HepG2 (cell line): ENCODE measurements at regions not wholly inside any gene's neighbourhood (a gene's known extent, or its start where the extent isn't known, plus 50 kb on each side); places are given as distances from the start of the nearest gene placed in this dataset.

ENCODE experiments used
- EED ChIP-seq: sonication (generic); formaldehyde crosslinking; IDR thresholded peaks from 2 replicates; pipeline ENCODE4 v1.5.0; 2020; ENCODE audit warnings: mild to moderate bottlenecking, missing genetic modification reagents
- ESRRA ChIP-seq: sonication (generic); formaldehyde crosslinking; IDR thresholded peaks from 2 replicates; pipeline ENCODE4 v1.5.1; 2020; ENCODE audit warnings: mild to moderate bottlenecking, low read depth, missing genetic modification reagents
- FOXO1 ChIP-seq: sonication (generic); formaldehyde crosslinking; IDR thresholded peaks from 2 replicates; pipeline ENCODE4 v1.4.0; 2020; ENCODE audit warnings: missing genetic modification reagents
- HNF4G ChIP-seq, 2 experiments: sonication (generic) in 1 of 2; formaldehyde crosslinking in 1 of 2; IDR thresholded peaks; 2 replicates each; pipeline versions ENCODE4 v1.4.0 to v1.6.1; 2011 to 2020; ENCODE audit warnings: borderline replicate concordance in 2 of 2, low read depth in 2 of 2, mild to moderate bottlenecking in 2 of 2, low read length in 1 of 2, missing genetic modification reagents in 1 of 2, moderate library complexity in 1 of 2
- IKZF4 ChIP-seq: sonication (generic); formaldehyde crosslinking; IDR thresholded peaks from 2 replicates; pipeline ENCODE4 v1.5.1; 2020; ENCODE audit warnings: borderline replicate concordance, mild to moderate bottlenecking, low read depth, missing genetic modification reagents; ENCODE audit errors: not compliant biosample characterization
- IKZF5 ChIP-seq: IDR thresholded peaks from 2 replicates; pipeline ENCODE4 v1.6.1; 2018; ENCODE audit warnings: missing genetic modification reagents, mild to moderate bottlenecking, missing compliant biosample characterization
- KMT2B ChIP-seq: IDR thresholded peaks from 2 replicates; pipeline ENCODE4 v1.6.1; 2016; ENCODE audit warnings: missing genetic modification reagents, missing compliant biosample characterization
- MAFG ChIP-seq: sonication (generic); formaldehyde crosslinking; IDR thresholded peaks from 2 replicates; pipeline ENCODE4 v1.5.1; 2020; ENCODE audit warnings: mild to moderate bottlenecking, missing genetic modification reagents
- MAX ChIP-seq: IDR thresholded peaks from 2 replicates; pipeline ENCODE4 v1.6.1; 2012; ENCODE audit warnings: inconsistent platforms
- MED13 ChIP-seq: sonication (generic); formaldehyde crosslinking; IDR thresholded peaks from 2 replicates; pipeline ENCODE4 v1.5.0; 2020; ENCODE audit warnings: missing genetic modification reagents
- NCOR1 ChIP-seq: fragments of 200-600 bp; sonication (generic); IDR thresholded peaks from 2 replicates; pipeline ENCODE4 v1.7.0; 2017; ENCODE audit warnings: antibody characterized with exemption, low read length, borderline replicate concordance
- PRMT3 ChIP-seq: sonication (generic); formaldehyde crosslinking; IDR thresholded peaks from 2 replicates; pipeline ENCODE4 v1.8.1; 2022; ENCODE audit warnings: low read depth, mild to moderate bottlenecking, moderate library complexity, missing genetic modification reagents, borderline replicate concordance
- STAG1 ChIP-seq: sonication (generic); formaldehyde crosslinking; IDR thresholded peaks from 2 replicates; pipeline ENCODE4 v1.4.0; 2020; ENCODE audit warnings: missing genetic modification reagents
- ZBTB14 ChIP-seq: sonication (generic); formaldehyde crosslinking; IDR thresholded peaks from 2 replicates; pipeline ENCODE4 v1.4.0; 2020; ENCODE audit warnings: missing genetic modification reagents
- ZNF281 ChIP-seq: sonication (generic); formaldehyde crosslinking; IDR thresholded peaks from 2 replicates; pipeline ENCODE4 v1.4.0; 2020; ENCODE audit warnings: missing genetic modification reagents, borderline replicate concordance
- ZNF382 ChIP-seq: sonication (generic); formaldehyde crosslinking; IDR thresholded peaks from 2 replicates; pipeline ENCODE4 v1.5.0; 2020; ENCODE audit warnings: missing genetic modification reagents, mild to moderate bottlenecking, borderline replicate concordance
- ZNF746 ChIP-seq: sonication (generic); formaldehyde crosslinking; IDR thresholded peaks from 2 replicates; pipeline ENCODE4 v1.8.0; 2022; ENCODE audit warnings: mild to moderate bottlenecking, missing genetic modification reagents
- ZSCAN12 ChIP-seq: sonication (generic); formaldehyde crosslinking; IDR thresholded peaks from 2 replicates; pipeline ENCODE4 v1.9.0; 2021; ENCODE audit warnings: mild to moderate bottlenecking, missing genetic modification reagents
- TF ChIP-seq, protein P1 (sequence below): sonication (generic); formaldehyde crosslinking; IDR thresholded peaks from 2 replicates; pipeline ENCODE4 v1.4.0; 2020; ENCODE audit warnings: mild to moderate bottlenecking, low read depth, missing genetic modification reagents
- TF ChIP-seq, protein P2 (sequence below): sonication (generic); formaldehyde crosslinking; IDR thresholded peaks from 2 replicates; pipeline ENCODE4 v1.4.0; 2020; ENCODE audit warnings: missing genetic modification reagents, mild to moderate bottlenecking, borderline replicate concordance

GRCh38 chr2:234770715-234771141 is 181.1 kb upstream of the SH3BP4 start (continued):
- TF ChIP-seq ZNF382 (CRISPR knock-in tag): no peak
- TF ChIP-seq NCOR1: no peak
- TF ChIP-seq, protein P1, sequence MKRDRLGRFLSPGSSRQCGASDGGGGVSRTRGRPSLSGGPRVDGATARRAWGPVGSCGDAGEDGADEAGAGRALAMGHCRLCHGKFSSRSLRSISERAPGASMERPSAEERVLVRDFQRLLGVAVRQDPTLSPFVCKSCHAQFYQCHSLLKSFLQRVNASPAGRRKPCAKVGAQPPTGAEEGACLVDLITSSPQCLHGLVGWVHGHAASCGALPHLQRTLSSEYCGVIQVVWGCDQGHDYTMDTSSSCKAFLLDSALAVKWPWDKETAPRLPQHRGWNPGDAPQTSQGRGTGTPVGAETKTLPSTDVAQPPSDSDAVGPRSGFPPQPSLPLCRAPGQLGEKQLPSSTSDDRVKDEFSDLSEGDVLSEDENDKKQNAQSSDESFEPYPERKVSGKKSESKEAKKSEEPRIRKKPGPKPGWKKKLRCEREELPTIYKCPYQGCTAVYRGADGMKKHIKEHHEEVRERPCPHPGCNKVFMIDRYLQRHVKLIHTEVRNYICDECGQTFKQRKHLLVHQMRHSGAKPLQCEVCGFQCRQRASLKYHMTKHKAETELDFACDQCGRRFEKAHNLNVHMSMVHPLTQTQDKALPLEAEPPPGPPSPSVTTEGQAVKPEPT (CRISPR knock-in tag): no peak
- no peak for TF ChIP-seq IKZF4
- TF ChIP-seq FOXO1: peak; percentile 39; the same call in 1 of the 2 replicates
- 0 out of 2 replicates have a peak, but pooled peaks have one; percentile 20 for TF ChIP-seq IKZF5
- no peak for TF ChIP-seq PRMT3 (CRISPR knock-in tag)
- TF ChIP-seq EED: no peak
- TF ChIP-seq ZSCAN12 (CRISPR knock-in tag): no peak
- no peak for TF ChIP-seq ZNF746
- peak; percentile 29; the same call in 1 of the 2 replicates for TF ChIP-seq STAG1
- TF ChIP-seq ESRRA (CRISPR knock-in tag): no peak
- peak; percentile 60; the same call in 1 of the 2 replicates for TF ChIP-seq MED13 (CRISPR knock-in tag)
- TF ChIP-seq, protein P2, sequence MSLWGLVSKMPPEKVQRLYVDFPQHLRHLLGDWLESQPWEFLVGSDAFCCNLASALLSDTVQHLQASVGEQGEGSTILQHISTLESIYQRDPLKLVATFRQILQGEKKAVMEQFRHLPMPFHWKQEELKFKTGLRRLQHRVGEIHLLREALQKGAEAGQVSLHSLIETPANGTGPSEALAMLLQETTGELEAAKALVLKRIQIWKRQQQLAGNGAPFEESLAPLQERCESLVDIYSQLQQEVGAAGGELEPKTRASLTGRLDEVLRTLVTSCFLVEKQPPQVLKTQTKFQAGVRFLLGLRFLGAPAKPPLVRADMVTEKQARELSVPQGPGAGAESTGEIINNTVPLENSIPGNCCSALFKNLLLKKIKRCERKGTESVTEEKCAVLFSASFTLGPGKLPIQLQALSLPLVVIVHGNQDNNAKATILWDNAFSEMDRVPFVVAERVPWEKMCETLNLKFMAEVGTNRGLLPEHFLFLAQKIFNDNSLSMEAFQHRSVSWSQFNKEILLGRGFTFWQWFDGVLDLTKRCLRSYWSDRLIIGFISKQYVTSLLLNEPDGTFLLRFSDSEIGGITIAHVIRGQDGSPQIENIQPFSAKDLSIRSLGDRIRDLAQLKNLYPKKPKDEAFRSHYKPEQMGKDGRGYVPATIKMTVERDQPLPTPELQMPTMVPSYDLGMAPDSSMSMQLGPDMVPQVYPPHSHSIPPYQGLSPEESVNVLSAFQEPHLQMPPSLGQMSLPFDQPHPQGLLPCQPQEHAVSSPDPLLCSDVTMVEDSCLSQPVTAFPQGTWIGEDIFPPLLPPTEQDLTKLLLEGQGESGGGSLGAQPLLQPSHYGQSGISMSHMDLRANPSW (CRISPR knock-in tag): no peak
- TF ChIP-seq MAFG (CRISPR knock-in tag): no peak
- TF ChIP-seq ZNF281 (CRISPR knock-in tag): peak; percentile 80; the same call in 1 of the 2 replicates
- TF ChIP-seq KMT2B (CRISPR knock-in tag): no peak
- no peak for TF ChIP-seq MAX
- TF ChIP-seq HNF4G (IDR thresholded peaks at IDR 0.05; ENCODE audit: borderline replicate concordance, low read depth, low read length): peak; percentile 87; the same call in 1 of the 2 replicates
- no peak for TF ChIP-seq HNF4G (CRISPR knock-in tag; IDR thresholded peaks at IDR 0.05; ENCODE audit: borderline replicate concordance, low read depth)
- TF ChIP-seq ZBTB14: no peak
